ENCODE measurements at regions not wholly inside any gene's neighbourhood (a gene's known extent, or its start where the extent isn't known, plus 50 kb on each side); places are given as distances from the start of the nearest gene placed in this dataset.
A peak's percentile ranks its signal among the peaks of the same experiment; 100 is the strongest.

DNA sequence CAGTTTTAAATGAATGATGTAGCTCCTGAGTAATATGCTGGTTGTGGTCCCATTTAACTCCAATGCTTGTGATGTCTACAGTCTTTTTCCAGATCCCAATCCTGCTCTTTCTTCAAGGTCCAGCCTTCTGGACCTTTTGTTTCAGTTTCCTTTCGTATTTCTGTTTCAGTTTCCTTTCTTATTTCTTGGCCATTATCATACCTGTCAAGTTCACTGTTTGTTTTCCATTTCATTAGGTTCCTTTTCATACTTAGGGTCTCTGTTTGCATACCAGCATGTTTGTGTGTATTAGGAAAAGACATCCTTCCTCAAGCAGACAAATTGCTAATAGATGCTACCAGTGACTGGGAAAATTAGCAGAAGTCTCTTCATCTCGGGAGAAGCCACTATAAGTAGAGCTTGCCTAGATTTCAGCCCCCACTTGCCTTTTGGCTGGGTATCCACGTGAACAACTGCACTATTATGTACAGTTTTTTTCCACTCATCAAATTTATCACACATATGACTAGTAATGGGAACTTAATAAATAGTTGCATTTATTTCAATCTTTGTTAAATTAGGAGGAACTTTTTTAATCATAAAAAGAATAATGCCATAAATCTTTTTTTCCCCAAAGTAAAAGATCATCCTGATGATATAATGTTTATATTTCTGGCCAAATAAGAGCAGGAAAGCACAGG, 583.4 kb downstream of the BCKDHB start:
- no peak for DNase-seq

DNA sequence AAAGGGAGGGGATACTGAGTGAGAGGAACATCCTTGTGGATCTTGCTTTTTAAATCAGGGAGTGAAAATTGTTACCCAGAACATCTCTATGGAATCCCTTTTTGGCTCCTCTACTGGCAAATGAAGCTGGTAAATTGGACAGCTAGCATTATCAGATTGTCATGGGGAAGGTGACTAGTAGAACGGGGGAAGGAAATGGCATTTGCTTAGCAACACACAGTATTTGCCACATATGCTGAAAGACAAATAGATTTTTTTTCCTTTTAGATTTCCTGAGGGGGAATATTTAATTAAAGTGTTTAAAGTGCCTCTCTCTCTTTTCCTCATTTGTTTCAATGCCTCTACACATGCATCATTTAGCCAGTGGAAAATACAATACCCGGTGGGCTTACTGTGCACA, 573.5 kb downstream of the BCKDHB start:
- no peak for DNase-seq

- DNase-seq = no peak
Measured at GRCh38 chr6:80676386-80676785, 569.9 kb downstream of the BCKDHB start.

DNA sequence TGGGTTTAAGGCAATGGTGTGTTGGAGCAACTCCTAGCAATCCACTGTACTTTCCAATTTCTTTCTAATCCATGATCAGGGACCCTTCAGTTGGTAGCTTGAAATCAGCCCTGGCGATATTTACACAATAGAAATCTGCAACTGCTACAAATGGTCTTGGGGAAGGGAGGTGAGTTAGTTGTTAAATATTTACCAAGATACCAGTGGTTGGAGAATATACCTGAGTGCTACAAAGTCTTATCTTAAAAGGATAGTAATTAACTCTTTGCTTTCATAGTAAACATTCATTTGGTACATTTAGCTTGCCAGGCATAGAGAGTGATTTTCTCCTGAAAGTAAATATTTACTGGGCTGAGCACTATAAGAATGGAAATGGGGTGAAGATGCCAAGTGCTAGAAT, 568.2 kb downstream of the BCKDHB start:
- DNase-seq = no peak

DNA sequence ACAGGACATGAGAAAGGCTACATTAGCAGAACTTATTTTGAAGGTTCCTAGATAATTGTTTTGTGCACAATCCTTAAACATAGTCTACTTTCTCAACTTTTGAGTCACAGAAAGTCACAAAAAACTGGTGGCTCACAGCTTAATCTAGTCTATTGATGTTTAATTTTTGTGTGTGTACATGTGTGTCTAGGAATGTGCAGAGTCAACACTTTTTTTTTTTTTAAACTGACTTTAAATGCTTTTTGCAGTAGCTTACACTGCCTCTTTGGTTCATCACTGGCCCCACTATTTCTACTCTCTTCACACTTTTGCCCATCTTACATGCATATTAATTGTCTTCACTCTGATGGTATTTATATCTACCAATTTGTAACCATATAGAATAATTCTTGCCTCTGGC, 566.9 kb downstream of the BCKDHB start:
- no peak for DNase-seq

GRCh38 chr6:80667006-80667405, 560.5 kb downstream of the BCKDHB start:
- no peak for DNase-seq

DNA sequence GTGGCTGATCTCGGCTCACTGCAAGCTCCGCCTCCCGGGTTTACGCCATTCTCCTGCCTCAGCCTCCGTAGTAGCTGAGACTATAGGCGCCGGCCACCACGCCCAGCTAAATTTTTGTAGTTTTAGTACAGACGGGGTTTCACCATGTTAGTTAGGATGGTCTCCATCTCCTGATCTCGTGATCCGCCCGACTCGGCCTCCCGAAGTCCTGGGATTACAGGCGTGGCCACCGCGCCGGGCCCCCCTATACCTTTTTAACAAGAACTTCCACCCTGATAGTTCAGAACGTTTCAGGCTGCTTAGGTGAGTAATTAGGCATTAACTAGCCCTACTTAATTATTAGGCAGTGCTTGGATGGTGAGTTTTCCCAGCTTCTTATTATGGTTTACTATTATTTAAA, 552.5 kb downstream of the BCKDHB start:
- no peak for DNase-seq

GRCh38 chr6:80647156-80647555, 540.7 kb downstream of the BCKDHB start:
- no peak for DNase-seq

- no peak for DNase-seq
Measured at GRCh38 chr6:80643881-80644280, 537.4 kb downstream of the BCKDHB start.

DNA sequence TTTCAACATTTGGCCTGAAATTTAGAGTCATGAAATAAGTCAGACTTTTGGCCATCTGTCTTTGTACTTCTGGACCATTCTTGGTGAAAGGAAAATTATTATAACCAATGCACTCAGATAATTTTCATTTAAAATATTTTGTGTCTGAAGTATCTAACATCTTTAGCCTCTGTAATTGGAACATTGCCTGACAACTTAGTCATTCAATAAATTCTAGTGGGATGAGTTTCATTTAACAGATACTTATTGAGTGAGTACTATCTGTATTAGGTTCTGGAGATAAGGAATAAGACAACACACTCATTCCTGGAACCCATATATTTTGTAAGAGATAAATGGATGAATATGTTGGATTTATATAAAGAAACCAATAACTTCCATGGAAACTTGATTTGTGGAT, 536.0 kb downstream of the BCKDHB start:
- no peak for DNase-seq

DNA sequence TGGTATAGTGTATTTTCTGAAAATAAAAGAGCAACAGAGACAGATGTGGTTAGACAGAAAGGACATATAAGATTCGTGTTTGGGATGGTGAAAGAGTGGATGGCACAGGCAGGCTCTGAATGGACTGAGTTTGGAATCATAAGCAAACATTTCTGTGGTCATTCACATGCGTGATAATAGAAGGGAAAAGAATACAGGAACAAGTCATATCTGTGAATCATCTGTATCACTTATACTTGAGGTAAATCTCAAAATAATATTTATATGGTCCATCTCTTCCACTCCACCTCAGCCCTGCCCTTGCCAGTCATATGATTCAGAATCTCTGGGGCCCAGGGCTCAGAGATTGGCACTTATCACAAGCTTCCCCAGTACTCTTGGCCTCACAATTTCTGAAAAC, 535.1 kb downstream of the BCKDHB start:
- DNase-seq = no peak

DNA sequence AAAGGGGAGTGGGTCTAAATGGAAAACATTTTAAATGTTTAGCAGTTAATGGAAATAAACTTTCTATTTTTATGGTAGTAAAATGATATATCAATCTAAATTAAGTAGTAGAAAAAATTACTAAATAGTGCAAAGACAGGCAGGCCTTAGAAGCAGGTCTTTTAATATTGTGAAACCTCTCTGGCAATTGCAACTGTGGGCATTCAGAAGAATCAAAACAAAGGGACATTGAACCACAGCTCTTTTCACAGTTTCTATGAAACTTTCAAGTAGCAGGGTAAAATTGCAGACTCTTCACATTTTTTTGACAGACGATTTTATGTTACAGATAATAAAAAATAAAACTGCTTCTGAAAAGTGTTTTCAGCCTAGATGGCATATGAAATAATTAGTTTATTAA, 533.7 kb downstream of the BCKDHB start:
- no peak for DNase-seq

DNA sequence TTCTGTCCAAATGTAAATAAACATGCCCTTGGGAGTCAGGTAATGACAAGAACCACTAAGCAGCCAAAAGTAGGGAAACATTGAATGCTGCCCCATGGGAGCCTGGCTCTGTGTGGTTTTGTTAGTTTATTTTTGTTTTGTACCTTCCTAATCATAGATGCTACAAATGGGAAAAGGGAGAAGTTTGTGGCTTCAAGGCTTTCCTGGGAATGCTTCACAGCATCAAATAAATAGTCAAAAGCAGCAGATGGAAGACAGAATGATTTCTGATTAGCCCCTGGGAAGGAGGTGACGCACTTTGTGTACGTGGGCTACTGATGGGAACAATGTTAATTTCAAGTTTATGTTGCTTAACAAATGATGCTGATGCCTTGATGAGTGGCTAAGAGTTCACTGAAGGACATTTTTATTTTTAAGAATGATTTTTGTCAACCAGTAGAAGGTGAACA, 532.7 kb downstream of the BCKDHB start:
- no peak for DNase-seq

DNA sequence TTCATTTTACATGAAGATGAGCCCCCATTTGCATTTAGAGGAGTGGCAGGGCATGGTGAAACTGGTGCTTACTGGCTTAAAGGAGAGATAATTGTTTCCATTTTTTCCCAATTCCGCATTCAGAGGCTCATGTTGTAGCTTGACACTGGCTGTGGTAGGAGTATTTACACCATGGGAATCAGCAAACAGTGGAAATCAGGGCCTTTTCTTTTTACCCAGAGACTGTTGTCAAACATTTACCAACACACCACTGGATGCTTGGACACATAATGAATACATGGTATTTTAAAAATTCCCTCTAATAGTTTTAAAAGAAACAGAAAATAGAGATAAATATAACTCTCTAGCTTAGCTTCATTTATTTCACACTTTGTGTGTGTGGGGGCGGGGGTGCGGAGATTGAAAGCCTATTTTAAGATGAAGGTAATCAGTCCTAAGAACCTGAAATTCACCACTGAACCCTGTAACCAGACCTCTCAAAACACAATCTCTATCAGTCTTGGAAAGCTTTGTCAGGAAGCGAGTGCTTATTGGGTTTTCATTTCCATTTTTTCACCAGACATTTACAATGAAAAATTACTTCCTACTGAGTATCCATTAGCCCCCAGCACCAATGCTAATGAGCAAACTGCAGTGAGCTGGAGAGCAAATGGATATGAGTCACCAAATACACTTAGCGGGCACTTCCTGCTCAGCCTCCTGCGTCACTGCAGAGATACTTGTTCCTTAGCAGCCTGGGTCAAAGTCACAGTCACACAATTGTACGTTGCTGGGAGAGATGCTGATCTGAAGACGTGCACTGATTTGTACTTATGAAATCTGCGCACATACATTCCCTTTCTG, 532.0 kb downstream of the BCKDHB start:
- peak; percentile 18 for DNase-seq

GRCh38 chr6:80637312-80637711, 530.8 kb downstream of the BCKDHB start:
- no peak for DNase-seq

DNA sequence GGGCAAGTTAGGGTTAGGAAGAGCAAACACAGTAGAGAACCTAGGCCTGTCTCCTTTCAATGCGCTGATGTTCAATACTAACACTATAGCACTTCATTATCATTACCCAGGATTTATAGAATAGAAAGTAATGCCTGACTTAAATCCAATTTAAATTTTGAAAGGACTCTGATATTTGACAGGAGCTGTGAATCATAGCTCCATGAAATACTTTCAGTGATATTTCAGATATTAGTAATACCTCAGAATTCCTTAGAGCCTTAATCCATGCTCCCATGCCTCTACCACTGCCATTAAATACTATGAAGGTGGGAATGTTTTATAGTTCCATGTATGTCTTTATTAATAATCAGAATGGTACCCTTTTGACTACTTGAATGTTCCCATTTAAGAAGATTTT, 530.2 kb downstream of the BCKDHB start:
- no peak for DNase-seq

- DNase-seq = no peak
Measured at GRCh38 chr6:80633412-80633811, 526.9 kb downstream of the BCKDHB start.

GRCh38 chr6:80625405-80625804, 518.9 kb downstream of the BCKDHB start:
- DNase-seq = no peak

- no peak for DNase-seq
Measured at GRCh38 chr6:80623066-80623815, 516.8 kb downstream of the BCKDHB start.

GRCh38 chr6:80622641-80623040, 516.2 kb downstream of the BCKDHB start:
- no peak for DNase-seq

DNA sequence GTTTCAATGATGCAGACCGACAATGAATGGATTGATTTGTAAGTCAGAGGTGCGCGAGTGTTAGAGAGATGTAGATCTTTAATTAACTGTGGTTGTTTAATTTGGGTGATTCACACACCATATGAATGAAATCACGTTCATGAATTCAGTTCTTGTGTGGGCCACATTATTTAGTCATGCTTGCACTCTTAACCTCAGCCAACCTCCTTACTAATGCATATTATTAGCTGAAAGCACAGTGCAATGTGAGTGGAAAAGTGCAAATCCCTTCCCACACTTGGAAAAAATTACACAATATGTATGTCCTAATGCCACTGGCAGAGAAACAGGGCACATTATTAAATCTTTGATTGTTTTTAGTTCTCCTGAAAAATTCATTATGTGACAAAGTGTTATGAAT, 512.5 kb downstream of the BCKDHB start:
- no peak for DNase-seq

DNA sequence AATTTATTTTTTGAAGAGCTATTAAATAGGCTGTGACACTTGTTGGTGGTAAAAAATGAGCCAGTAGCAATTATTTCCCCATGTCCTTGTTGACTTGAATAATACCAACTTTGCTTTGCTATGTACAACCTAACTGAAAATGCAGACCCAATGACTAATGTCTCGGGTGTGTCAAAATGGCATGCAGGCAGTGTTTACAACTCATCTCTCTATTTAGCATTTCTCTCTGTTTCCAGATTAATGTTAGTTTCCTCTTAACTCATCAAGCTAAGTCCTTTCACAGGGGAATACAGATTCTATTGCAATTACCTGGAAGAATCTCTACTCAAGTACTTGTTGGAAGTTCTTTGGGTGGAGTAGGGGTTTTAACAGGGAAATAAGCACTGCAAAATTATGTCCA, 504.4 kb downstream of the BCKDHB start:
- DNase-seq = no peak

DNA sequence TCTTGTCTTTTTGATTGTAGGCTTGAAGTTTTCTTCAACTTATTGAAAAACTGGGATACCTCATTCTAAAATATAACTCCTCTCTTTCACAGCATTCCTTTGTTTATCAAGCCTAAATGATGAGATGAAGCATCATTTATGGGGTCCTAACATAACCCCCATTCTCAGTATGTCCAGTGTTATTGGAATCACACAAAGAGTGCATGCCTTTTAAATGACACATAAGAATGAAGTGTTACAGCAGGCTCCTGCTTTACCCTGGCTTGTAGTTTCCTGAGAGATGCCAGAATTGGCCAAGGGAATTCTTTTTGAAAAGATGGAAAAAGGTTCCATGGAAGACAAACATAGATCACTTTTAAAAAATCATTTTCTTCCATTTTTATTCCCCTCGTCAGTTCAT, 502.4 kb downstream of the BCKDHB start:
- no peak for DNase-seq
